Neural cell (in vitro differentiated cells): ENCODE measurements at regions not wholly inside any gene's neighbourhood (a gene's known extent, or its start where the extent isn't known, plus 50 kb on each side); places are given as distances from the start of the nearest gene placed in this dataset.

Experiments used
- EP300 ChIP-seq: fragments of 450-650 bp; conservative IDR thresholded peaks from 2 replicates; pipeline ENCODE4 v1.6.1; 2014; ENCODE audit warnings: antibody characterized with exemption, mild to moderate bottlenecking, moderate library complexity; ENCODE audit not compliant: poor library complexity, severe bottlenecking
- EZH2 ChIP-seq: fragments of 200-600, 300-800 bp; shearing (Covaris generic), sonication (generic); IDR thresholded peaks from 2 replicates; pipeline ENCODE4 v1.6.1; 2014; ENCODE audit warnings: antibody characterized with exemption, low read length, borderline replicate concordance, mild to moderate bottlenecking; ENCODE audit not compliant: insufficient read depth, poor library complexity, severe bottlenecking
- MXI1 ChIP-seq: fragments of 450-650 bp; conservative IDR thresholded peaks from 2 replicates; pipeline ENCODE4 v1.6.1; 2014; ENCODE audit warnings: antibody characterized with exemption, mild to moderate bottlenecking; ENCODE audit not compliant: poor library complexity, severe bottlenecking
- POLR2AphosphoS5 ChIP-seq: IDR thresholded peaks from 2 replicates; pipeline ENCODE4 v1.6.1; 2012
- RAD21 ChIP-seq: fragments of 450-650 bp; conservative IDR thresholded peaks from 2 replicates; pipeline ENCODE4 v1.6.1; 2014; ENCODE audit warnings: antibody characterized with exemption, mild to moderate bottlenecking, moderate library complexity
- SMC3 ChIP-seq: fragments of 450-650 bp; conservative IDR thresholded peaks from 2 replicates; pipeline ENCODE4 v1.6.1; 2014; ENCODE audit warnings: antibody characterized with exemption, mild to moderate bottlenecking, moderate library complexity; ENCODE audit not compliant: poor library complexity
- TAF1 ChIP-seq: IDR thresholded peaks from 2 replicates; pipeline ENCODE4 v1.6.1; 2012; ENCODE audit warnings: low read depth
- TF ChIP-seq, protein P1 (sequence below): fragments of 450-650 bp; IDR thresholded peaks from 2 replicates; pipeline ENCODE4 v1.5.1; 2014; ENCODE audit warnings: antibody characterized with exemption, mild to moderate bottlenecking, moderate library complexity; ENCODE audit not compliant: poor library complexity, severe bottlenecking
- TF ChIP-seq, protein P2 (sequence below): IDR thresholded peaks from 2 replicates; pipeline ENCODE4 v1.6.1; 2012; ENCODE audit warnings: borderline replicate concordance

- TF ChIP-seq, protein P1, sequence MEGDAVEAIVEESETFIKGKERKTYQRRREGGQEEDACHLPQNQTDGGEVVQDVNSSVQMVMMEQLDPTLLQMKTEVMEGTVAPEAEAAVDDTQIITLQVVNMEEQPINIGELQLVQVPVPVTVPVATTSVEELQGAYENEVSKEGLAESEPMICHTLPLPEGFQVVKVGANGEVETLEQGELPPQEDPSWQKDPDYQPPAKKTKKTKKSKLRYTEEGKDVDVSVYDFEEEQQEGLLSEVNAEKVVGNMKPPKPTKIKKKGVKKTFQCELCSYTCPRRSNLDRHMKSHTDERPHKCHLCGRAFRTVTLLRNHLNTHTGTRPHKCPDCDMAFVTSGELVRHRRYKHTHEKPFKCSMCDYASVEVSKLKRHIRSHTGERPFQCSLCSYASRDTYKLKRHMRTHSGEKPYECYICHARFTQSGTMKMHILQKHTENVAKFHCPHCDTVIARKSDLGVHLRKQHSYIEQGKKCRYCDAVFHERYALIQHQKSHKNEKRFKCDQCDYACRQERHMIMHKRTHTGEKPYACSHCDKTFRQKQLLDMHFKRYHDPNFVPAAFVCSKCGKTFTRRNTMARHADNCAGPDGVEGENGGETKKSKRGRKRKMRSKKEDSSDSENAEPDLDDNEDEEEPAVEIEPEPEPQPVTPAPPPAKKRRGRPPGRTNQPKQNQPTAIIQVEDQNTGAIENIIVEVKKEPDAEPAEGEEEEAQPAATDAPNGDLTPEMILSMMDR = no peak
- no peak for TF ChIP-seq EZH2
- no peak for TF ChIP-seq SMC3
- no peak for TF ChIP-seq EP300
- no peak for TF ChIP-seq POLR2AphosphoS5
- TF ChIP-seq, protein P2, sequence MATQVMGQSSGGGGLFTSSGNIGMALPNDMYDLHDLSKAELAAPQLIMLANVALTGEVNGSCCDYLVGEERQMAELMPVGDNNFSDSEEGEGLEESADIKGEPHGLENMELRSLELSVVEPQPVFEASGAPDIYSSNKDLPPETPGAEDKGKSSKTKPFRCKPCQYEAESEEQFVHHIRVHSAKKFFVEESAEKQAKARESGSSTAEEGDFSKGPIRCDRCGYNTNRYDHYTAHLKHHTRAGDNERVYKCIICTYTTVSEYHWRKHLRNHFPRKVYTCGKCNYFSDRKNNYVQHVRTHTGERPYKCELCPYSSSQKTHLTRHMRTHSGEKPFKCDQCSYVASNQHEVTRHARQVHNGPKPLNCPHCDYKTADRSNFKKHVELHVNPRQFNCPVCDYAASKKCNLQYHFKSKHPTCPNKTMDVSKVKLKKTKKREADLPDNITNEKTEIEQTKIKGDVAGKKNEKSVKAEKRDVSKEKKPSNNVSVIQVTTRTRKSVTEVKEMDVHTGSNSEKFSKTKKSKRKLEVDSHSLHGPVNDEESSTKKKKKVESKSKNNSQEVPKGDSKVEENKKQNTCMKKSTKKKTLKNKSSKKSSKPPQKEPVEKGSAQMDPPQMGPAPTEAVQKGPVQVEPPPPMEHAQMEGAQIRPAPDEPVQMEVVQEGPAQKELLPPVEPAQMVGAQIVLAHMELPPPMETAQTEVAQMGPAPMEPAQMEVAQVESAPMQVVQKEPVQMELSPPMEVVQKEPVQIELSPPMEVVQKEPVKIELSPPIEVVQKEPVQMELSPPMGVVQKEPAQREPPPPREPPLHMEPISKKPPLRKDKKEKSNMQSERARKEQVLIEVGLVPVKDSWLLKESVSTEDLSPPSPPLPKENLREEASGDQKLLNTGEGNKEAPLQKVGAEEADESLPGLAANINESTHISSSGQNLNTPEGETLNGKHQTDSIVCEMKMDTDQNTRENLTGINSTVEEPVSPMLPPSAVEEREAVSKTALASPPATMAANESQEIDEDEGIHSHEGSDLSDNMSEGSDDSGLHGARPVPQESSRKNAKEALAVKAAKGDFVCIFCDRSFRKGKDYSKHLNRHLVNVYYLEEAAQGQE = no peak
- TF ChIP-seq RAD21 = no peak
- TF ChIP-seq TAF1 = no peak
- no peak for TF ChIP-seq MXI1
Measured at GRCh38 chr10:117450940-117451339, 75.7 kb upstream of the PDZD8 start.
